Naive thymus-derived CD4-positive, alpha-beta T cell (primary cell): ENCODE measurements at regions not wholly inside any gene's neighbourhood (a gene's known extent, or its start where the extent isn't known, plus 50 kb on each side); places are given as distances from the start of the nearest gene placed in this dataset.

ENCODE experiments used
- ATAC-seq: fragments of 150-1000 bp; cut with Tn5 transposase; 2 replicates; pipeline ENCODE4 v1.10.0; 2021; ENCODE audit warnings: mild to moderate bottlenecking, moderate library complexity
- CTCF ChIA-PET: fragments of 350-600 bp; sonication (Branson Sonifier 250); formaldehyde crosslinking; loops from one replicate; lab custom pipeline; 2021; ENCODE audit warnings: antibody characterized with exemption; lab: Charles Lee
- POLR2A ChIA-PET: fragments of 350-600 bp; sonication (Branson Sonifier 250); formaldehyde crosslinking; loops from one replicate; lab custom pipeline; 2021; ENCODE audit warnings: antibody characterized with exemption, inconsistent platforms; lab: Charles Lee
- DNase-seq, 9 donors: peaks; one replicate each; pipeline versions ENCODE4 v3.0.0 to v3.0.0-alpha.2; 2020 to 2022; ENCODE audit warnings: mixed read lengths in 1 of 9
- H3K27ac ChIP-seq: one replicate; pipeline ENCODE4 v1.7.0; 2013; ENCODE audit warnings: mild to moderate bottlenecking, low read depth, low read length, moderate library complexity
- H3K27me3 ChIP-seq, 2 donors: one replicate each; pipeline ENCODE4 v1.7.0; 2013; ENCODE audit warnings: low read length in 2 of 2, mild to moderate bottlenecking in 2 of 2, moderate library complexity in 2 of 2; ENCODE audit not compliant: control insufficient read depth in 2 of 2, insufficient read depth in 2 of 2
- H3K36me3 ChIP-seq, 3 experiments: 1 replicate in 2 of 3; 2 replicates in 1 of 3; pipeline ENCODE4 v1.7.0; 2013; ENCODE audit warnings: low read length in 3 of 3, mild to moderate bottlenecking in 3 of 3, moderate library complexity in 1 of 3; ENCODE audit not compliant: insufficient read depth in 3 of 3, control insufficient read depth in 2 of 3
- H3K4me1 ChIP-seq, 2 donors: one replicate each; pipeline ENCODE4 v1.7.0; 2013; ENCODE audit warnings: low read length in 2 of 2, mild to moderate bottlenecking in 2 of 2, moderate library complexity in 1 of 2; ENCODE audit not compliant: control insufficient read depth in 2 of 2, insufficient read depth in 2 of 2
- H3K4me3 ChIP-seq: 2 replicates; pipeline ENCODE4 v1.7.0; 2013; ENCODE audit warnings: mild to moderate bottlenecking, low read length
- H3K9me3 ChIP-seq, 3 experiments: 1 replicate in 2 of 3; 2 replicates in 1 of 3; pipeline ENCODE4 v1.7.0; 2013; ENCODE audit warnings: low read length in 3 of 3; ENCODE audit not compliant: control insufficient read depth in 2 of 3
- H3K27ac Mint-ChIP-seq, 9 donors: one replicate each; pipeline ENCODE4 v1.8.0; 2020 to 2022; ENCODE audit warnings: mixed read lengths in 9 of 9, mild to moderate bottlenecking in 8 of 9, moderate library complexity in 5 of 9, inconsistent platforms in 2 of 9
- H3K27me3 Mint-ChIP-seq, 5 donors: one replicate each; pipeline ENCODE4 v1.8.0; 2021 to 2022; ENCODE audit warnings: mixed read lengths in 5 of 5, mild to moderate bottlenecking in 1 of 5
- H3K36me3 Mint-ChIP-seq, 5 donors: one replicate each; pipeline ENCODE4 v1.8.0; 2020 to 2022; ENCODE audit warnings: mixed read lengths in 5 of 5, mild to moderate bottlenecking in 3 of 5, inconsistent platforms in 1 of 5
- H3K4me1 Mint-ChIP-seq, 7 donors: one replicate each; pipeline ENCODE4 v1.8.0; 2020 to 2022; ENCODE audit warnings: mixed read lengths in 7 of 7, mild to moderate bottlenecking in 3 of 7, inconsistent platforms in 1 of 7
- H3K4me3 Mint-ChIP-seq, 10 donors: one replicate each; pipeline ENCODE4 v1.8.0; 2020 to 2022; ENCODE audit warnings: mild to moderate bottlenecking in 10 of 10, mixed read lengths in 10 of 10, moderate library complexity in 6 of 10, inconsistent platforms in 2 of 10
- H3K9me3 Mint-ChIP-seq, 11 donors: one replicate each; pipeline ENCODE4 v1.8.0; 2020 to 2022; ENCODE audit warnings: mixed read lengths in 11 of 11, mild to moderate bottlenecking in 4 of 11, inconsistent platforms in 1 of 11, moderate library complexity in 1 of 11
- intact Hi-C, 2 donors: fragments of 100-400 bp; cut with micrococcal nuclease; formaldehyde crosslinking; loops; one replicate each; pipeline ENCODE4 v1.15.1; 2023

- peaks cover 0 to 6% (median 0%) of the 10 kb centered on the region in 11 donors for H3K9me3 Mint-ChIP-seq
- H3K27ac Mint-ChIP-seq, result no peak overlapping the region
- peaks cover 0 to 7% (median 0%) of the 10 kb centered on the region in 5 donors for H3K27me3 Mint-ChIP-seq
- POLR2A ChIA-PET, result no interaction called here
- Histone ChIP-seq H3K27me3 (no peaks in the 10 kb centered on the region), H3K9me3 (no peaks in the 10 kb centered on the region), H3K27ac (no peak overlapping the region), H3K4me3 (no peak overlapping the region), H3K4me1 (no peaks in the 10 kb centered on the region), H3K36me3 (no peaks in the 10 kb centered on the region)
- CTCF ChIA-PET, result no interaction called here
- no peak for DNase-seq
- H3K36me3 Mint-ChIP-seq, result no peaks in the 10 kb centered on the region
- H3K4me1 Mint-ChIP-seq, result no peaks in the 10 kb centered on the region
- intact Hi-C loops, result no loop called here
- no peak for ATAC-seq
- H3K4me3 Mint-ChIP-seq, result no peak overlapping the region
These were observed 502.9 kb downstream of the RASEF start for GRCh38 chr9:82560036-82560435.

GRCh38 chr9:82560457-82560904 is 502.5 kb downstream of the RASEF start:
- Histone ChIP-seq H3K9me3 (no peaks in the 10 kb centered on the region), H3K4me3 (no peak overlapping the region), H3K27ac (no peak overlapping the region), H3K4me1 (no peaks in the 10 kb centered on the region), H3K36me3 (no peaks in the 10 kb centered on the region), H3K27me3 (no peaks in the 10 kb centered on the region)
- Mint-ChIP-seq H3K9me3 (peaks cover 0 to 6% (median 0%) of the 10 kb centered on the region in 11 donors), H3K4me1 (no peaks in the 10 kb centered on the region), H3K27ac (no peak overlapping the region), H3K36me3 (no peaks in the 10 kb centered on the region), H3K4me3 (no peak overlapping the region), H3K27me3 (peaks cover 0 to 7% (median 0%) of the 10 kb centered on the region in 5 donors)
- DNase-seq (no peak), ATAC-seq (no peak)
- POLR2A ChIA-PET, result no interaction called here
- CTCF ChIA-PET, result no interaction called here
- intact Hi-C loops, result no loop called here

GRCh38 chr9:82563094-82563493 is 499.8 kb downstream of the RASEF start:
- ATAC-seq (no peak), DNase-seq (no peak)
- Histone ChIP-seq H3K9me3 (no peaks in the 10 kb centered on the region), H3K27ac (no peak overlapping the region), H3K27me3 (no peaks in the 10 kb centered on the region), H3K36me3 (no peaks in the 10 kb centered on the region), H3K4me3 (no peak overlapping the region), H3K4me1 (no peaks in the 10 kb centered on the region)
- no peaks in the 10 kb centered on the region for H3K36me3 Mint-ChIP-seq
- peaks cover 0 to 7% (median 0%) of the 10 kb centered on the region in 5 donors for H3K27me3 Mint-ChIP-seq
- no peaks in the 10 kb centered on the region for H3K4me1 Mint-ChIP-seq
- H3K4me3 Mint-ChIP-seq, result no peak overlapping the region
- H3K9me3 Mint-ChIP-seq, result peaks cover 0 to 6% (median 2%) of the 10 kb centered on the region in 11 donors
- POLR2A ChIA-PET, result no interaction called here
- intact Hi-C loops, result no loop called here
- CTCF ChIA-PET, result no interaction called here
- H3K27ac Mint-ChIP-seq, result no peak overlapping the region

GRCh38 chr9:82563841-82564240 is 499.1 kb downstream of the RASEF start:
- Mint-ChIP-seq H3K4me1 (no peaks in the 10 kb centered on the region), H3K36me3 (no peaks in the 10 kb centered on the region), H3K27ac (no peak overlapping the region), H3K27me3 (peaks cover 0 to 7% (median 0%) of the 10 kb centered on the region in 5 donors), H3K9me3 (peaks cover 0 to 5% (median 2%) of the 10 kb centered on the region in 11 donors), H3K4me3 (no peak overlapping the region)
- CTCF ChIA-PET, result no interaction called here
- Histone ChIP-seq H3K4me3 (no peak overlapping the region), H3K4me1 (no peaks in the 10 kb centered on the region), H3K27me3 (no peaks in the 10 kb centered on the region), H3K36me3 (no peaks in the 10 kb centered on the region), H3K9me3 (no peaks in the 10 kb centered on the region), H3K27ac (no peak overlapping the region)
- intact Hi-C loops, result no loop called here
- ATAC-seq (no peak), DNase-seq (no peak)
- POLR2A ChIA-PET, result no interaction called here

- Mint-ChIP-seq H3K27me3 (no peaks in the 10 kb centered on the region), H3K9me3 (peaks cover 0 to 7% (median 3%) of the 10 kb centered on the region in 11 donors), H3K36me3 (no peaks in the 10 kb centered on the region), H3K27ac (no peak overlapping the region), H3K4me3 (no peak overlapping the region), H3K4me1 (no peaks in the 10 kb centered on the region)
- DNase-seq (no peak), ATAC-seq (no peak)
- Histone ChIP-seq H3K4me3 (no peak overlapping the region), H3K36me3 (no peaks in the 10 kb centered on the region), H3K27me3 (no peaks in the 10 kb centered on the region), H3K27ac (no peak overlapping the region), H3K4me1 (no peaks in the 10 kb centered on the region), H3K9me3 (no peaks in the 10 kb centered on the region)
- CTCF ChIA-PET, result no interaction called here
- POLR2A ChIA-PET, result no interaction called here
- intact Hi-C loops, result no loop called here
These were observed 497.6 kb downstream of the RASEF start for GRCh38 chr9:82565188-82565969.

- Mint-ChIP-seq H3K4me1 (no peaks in the 10 kb centered on the region), H3K36me3 (no peaks in the 10 kb centered on the region), H3K27ac (no peak overlapping the region), H3K27me3 (no peaks in the 10 kb centered on the region), H3K4me3 (no peak overlapping the region), H3K9me3 (peaks cover 0 to 12% (median 3%) of the 10 kb centered on the region in 11 donors)
- H3K27ac ChIP-seq, result no peak overlapping the region
- POLR2A ChIA-PET, result no interaction called here
- no peak for DNase-seq
- ATAC-seq, result no peak
- H3K4me3 ChIP-seq, result no peak overlapping the region
- H3K9me3 ChIP-seq, result no peaks in the 10 kb centered on the region
- CTCF ChIA-PET, result no interaction called here
- no peaks in the 10 kb centered on the region for H3K36me3 ChIP-seq
- no peaks in the 10 kb centered on the region for H3K4me1 ChIP-seq
- H3K27me3 ChIP-seq, result no peaks in the 10 kb centered on the region
- intact Hi-C loops, result no loop called here
These were observed 495.0 kb downstream of the RASEF start for GRCh38 chr9:82567953-82568352.

GRCh38 chr9:82570226-82570625 is 492.7 kb downstream of the RASEF start:
- Histone ChIP-seq H3K4me3 (no peak overlapping the region), H3K36me3 (no peaks in the 10 kb centered on the region), H3K4me1 (no peaks in the 10 kb centered on the region), H3K27ac (no peak overlapping the region), H3K27me3 (no peaks in the 10 kb centered on the region), H3K9me3 (no peaks in the 10 kb centered on the region)
- Mint-ChIP-seq H3K9me3 (peaks cover 0 to 33% (median 14%) of the 10 kb centered on the region in 11 donors), H3K27ac (no peak overlapping the region), H3K4me3 (no peak overlapping the region), H3K27me3 (peaks cover 0 to 4% (median 0%) of the 10 kb centered on the region in 5 donors), H3K36me3 (peaks cover 0 to 7% (median 0%) of the 10 kb centered on the region in 5 donors), H3K4me1 (no peaks in the 10 kb centered on the region)
- CTCF ChIA-PET, result no interaction called here
- intact Hi-C loops, result no loop called here
- POLR2A ChIA-PET, result no interaction called here
- no peak for ATAC-seq
- no peak for DNase-seq
